Prostate gland (tissue), 2 donors: ENCODE measurements at regions not wholly inside any gene's neighbourhood (a gene's known extent, or its start where the extent isn't known, plus 50 kb on each side); places are given as distances from the start of the nearest gene placed in this dataset.

Experiments
- CTCF ChIP-seq, 4 experiments: fragments of 200-600 bp in 2 of 4; fragments of 450-650 bp in 2 of 4; sonication (generic) in 2 of 4; IDR thresholded peaks; 1 replicate in 3 of 4; 2 replicates in 1 of 4; pipeline ENCODE4 v1.5.1; 2016 to 2019; ENCODE audit warnings: antibody characterized with exemption in 4 of 4, mild to moderate bottlenecking in 2 of 4, moderate library complexity in 2 of 4
- POLR2A ChIP-seq: fragments of 450-650 bp; IDR thresholded peaks from one replicate; pipeline ENCODE4 v1.6.1; 2016; ENCODE audit warnings: antibody characterized with exemption, mild to moderate bottlenecking

GRCh38 chr1:173403996-173404395, 73.1 kb upstream of the PRDX6 start:
- TF ChIP-seq CTCF (IDR thresholded peaks at IDR 0.05) (no peak), POLR2A (no peak)
